HepG2 (cell line): ENCODE measurements at regions not wholly inside any gene's neighbourhood (a gene's known extent, or its start where the extent isn't known, plus 50 kb on each side); places are given as distances from the start of the nearest gene placed in this dataset.

Source experiments
- ATAC-seq: fragments of 200-7000 bp; cut with Tn5 transposase; 3 replicates; pipeline ENCODE4 v1.9.1; 2020; ENCODE audit warnings: mild to moderate bottlenecking, moderate library complexity
- BruUV-seq: library from RNA; stranded (reverse); fragments of 400-500 nt; replicated peaks from 2 replicates; lab custom pipeline; 2021; lab: Mats Ljungman, UMichigan
- CTCF ChIA-PET: fragments of 300-600 bp; formaldehyde crosslinking; extraction: SDS; loops from one replicate; lab custom pipeline; 2021; ENCODE audit warnings: low total read pairs, inconsistent platforms, low intra/inter-chr PET ratio; lab: Yijun Ruan, JAX
- POLR2A ChIA-PET: fragments of 350-600 bp; sonication (Branson Sonifier 250); formaldehyde crosslinking; loops from one replicate; lab custom pipeline; 2020; ENCODE audit warnings: antibody characterized with exemption, inconsistent platforms; lab: Yijun Ruan, JAX
- DNase-seq: peaks from one replicate; pipeline ENCODE4 v3.0.0-alpha.2; 2015; ENCODE audit warnings: low spot score
- FAIRE-seq: peaks from 3 replicates; lab custom pipeline; 2011; peaks lifted over from hg19 to GRCh38; lab: Jason Lieb, UNC
- H2AFZ ChIP-seq: one replicate; pipeline ENCODE4 v1.6.1; 2011; ENCODE audit warnings: low read length, inconsistent platforms
- H3K27ac ChIP-seq: fragments of 300-600 bp; 3 replicates; pipeline ENCODE4 v1.8.0; 2011; ENCODE audit warnings: mixed run types, mild to moderate bottlenecking, mixed read lengths, low read length, inconsistent platforms; ENCODE audit not compliant: insufficient read depth; ENCODE audit errors: extremely low read length
- H3K27me3 ChIP-seq, 2 experiments: fragments of 200-600 bp in 1 of 2; 2 replicates in 1 of 2; 3 replicates in 1 of 2; pipeline versions ENCODE4 v1.6.0 to v1.8.0; 2011; ENCODE audit warnings: low read length in 2 of 2, mild to moderate bottlenecking in 2 of 2, moderate library complexity in 2 of 2, inconsistent platforms in 1 of 2; ENCODE audit not compliant: insufficient read depth in 2 of 2, control insufficient read depth in 1 of 2
- H3K36me3 ChIP-seq, 2 experiments: fragments of 200-600 bp in 1 of 2; replicated peaks in 1 of 2; 2 replicates in 1 of 2; 3 replicates in 1 of 2; pipeline versions ENCODE4 v1.5.1 to v1.8.0; 2011; ENCODE audit warnings: low read length in 2 of 2, inconsistent platforms in 1 of 2; ENCODE audit not compliant: insufficient read depth in 2 of 2, control insufficient read depth in 1 of 2
- H3K4me1 ChIP-seq: 2 replicates; pipeline ENCODE4 v1.5.1; 2012; ENCODE audit warnings: low read length, inconsistent platforms; ENCODE audit not compliant: insufficient read depth
- H3K4me2 ChIP-seq: 2 replicates; pipeline ENCODE4 v1.6.0; 2011; ENCODE audit warnings: low read depth, low read length, inconsistent platforms
- H3K4me3 ChIP-seq, 3 experiments: fragments of 200-600 bp in 1 of 3; sonication (generic), shearing (Covaris generic) in 1 of 3; replicated peaks in 1 of 3; 2 replicates each; pipeline ENCODE4 v1.5.1; 2011 to 2016; ENCODE audit warnings: low read length in 3 of 3, inconsistent platforms in 2 of 3, low read depth in 2 of 3, mild to moderate bottlenecking in 2 of 3, control low read depth in 1 of 3, mixed read lengths in 1 of 3; ENCODE audit not compliant: insufficient read depth in 1 of 3
- H3K79me2 ChIP-seq: one replicate; pipeline ENCODE4 v1.6.1; 2011; ENCODE audit warnings: low read length, inconsistent platforms; ENCODE audit not compliant: insufficient read depth
- H3K9ac ChIP-seq: 2 replicates; pipeline ENCODE4 v1.6.0; 2011; ENCODE audit warnings: mild to moderate bottlenecking, low read depth, low read length, inconsistent platforms; ENCODE audit not compliant: insufficient read depth
- H3K9me3 ChIP-seq: 2 replicates; pipeline ENCODE4 v1.5.1; 2012; ENCODE audit warnings: mild to moderate bottlenecking, low read length
- H4K20me1 ChIP-seq: 2 replicates; pipeline ENCODE4 v1.6.0; 2011; ENCODE audit warnings: inconsistent platforms, mild to moderate bottlenecking, low read length, moderate library complexity; ENCODE audit not compliant: insufficient read depth
- BHLHE40 ChIP-seq: IDR thresholded peaks from 2 replicates; pipeline ENCODE4 v1.6.1; 2011; ENCODE audit warnings: low read length, improper control_type of control experiment
- CEBPB ChIP-seq: IDR thresholded peaks from 2 replicates; pipeline ENCODE4 v1.6.1; 2011; ENCODE audit warnings: low read depth, low read length, improper control_type of control experiment, borderline replicate concordance
- CHD2 ChIP-seq: IDR thresholded peaks from 2 replicates; pipeline ENCODE4 v1.6.1; 2011; ENCODE audit warnings: low read depth, low read length, improper control_type of control experiment
- EZH2 ChIP-seq: conservative IDR thresholded peaks from 2 replicates; pipeline ENCODE4 v1.6.1; 2012; ENCODE audit warnings: mild to moderate bottlenecking, low read depth, low read length, moderate library complexity
- KLF15 ChIP-seq: sonication (generic); formaldehyde crosslinking; IDR thresholded peaks from 2 replicates; pipeline ENCODE4 v1.8.1; 2023; ENCODE audit warnings: borderline replicate concordance, mild to moderate bottlenecking, inconsistent platforms, missing genetic modification reagents, mixed read lengths
- SIN3B ChIP-seq: fragments of 150-350 bp; IDR thresholded peaks from 2 replicates; pipeline ENCODE4 v1.6.1; 2014; ENCODE audit warnings: low read length
- TFE3 ChIP-seq: IDR thresholded peaks from 2 replicates; pipeline ENCODE4 v1.6.1; 2016
- ZFP36 ChIP-seq: fragments of 150-350 bp; IDR thresholded peaks from 2 replicates; pipeline ENCODE4 v1.6.1; 2018; ENCODE audit warnings: borderline replicate concordance, low read length, low read depth; ENCODE audit not compliant: partially characterized antibody
- ZFYVE20 ChIP-seq: sonication (generic); formaldehyde crosslinking; IDR thresholded peaks from 2 replicates; pipeline ENCODE4 v1.8.0; 2023; ENCODE audit warnings: low read depth, mild to moderate bottlenecking, moderate library complexity, missing genetic modification reagents, borderline replicate concordance
- ZNF414 ChIP-seq: sonication (generic); formaldehyde crosslinking; IDR thresholded peaks from 2 replicates; pipeline ENCODE4 v1.5.0; 2020; ENCODE audit warnings: missing genetic modification reagents
- ZNF451 ChIP-seq: sonication (generic); formaldehyde crosslinking; IDR thresholded peaks from 2 replicates; pipeline ENCODE4 v1.5.0; 2020; ENCODE audit warnings: mild to moderate bottlenecking, missing genetic modification reagents
- ZNF496 ChIP-seq: sonication (generic); formaldehyde crosslinking; IDR thresholded peaks from 2 replicates; pipeline ENCODE4 v1.8.1; 2023; ENCODE audit warnings: mild to moderate bottlenecking, moderate library complexity, missing genetic modification reagents; ENCODE audit not compliant: insufficient replicate concordance
- ZNF503 ChIP-seq: sonication (generic); formaldehyde crosslinking; IDR thresholded peaks from 2 replicates; pipeline ENCODE4 v1.4.0; 2020; ENCODE audit warnings: missing genetic modification reagents
- ZNF563 ChIP-seq: sonication (generic); formaldehyde crosslinking; IDR thresholded peaks from 2 replicates; pipeline ENCODE4 v1.8.0; 2022; ENCODE audit warnings: mild to moderate bottlenecking, moderate library complexity, missing genetic modification reagents
- ZNF619 ChIP-seq: sonication (generic); formaldehyde crosslinking; IDR thresholded peaks from 2 replicates; pipeline ENCODE4 v1.4.0; 2020; ENCODE audit warnings: mild to moderate bottlenecking, missing genetic modification reagents
- ZZZ3 ChIP-seq: sonication (generic); formaldehyde crosslinking; IDR thresholded peaks from 2 replicates; pipeline ENCODE4 v1.4.0; 2020; ENCODE audit warnings: missing genetic modification reagents, mild to moderate bottlenecking, borderline replicate concordance
- WGBS: methylation state at CpG from one replicate; pipeline ENCODE4 v1.1.6; 2017; ENCODE audit warnings: low lambda C conversion rate; 5-methylcytosine and 5-hydroxymethylcytosine counted together
- in situ Hi-C: cut with HindIII; loops from 2 replicates; pipeline ENCODE4 v1.10.0; 2017; ENCODE audit warnings: low pct_unique_long_range_greater_than_20kb; ENCODE audit not compliant: extremely low pct_ligation_motif_present
- intact Hi-C: fragments of 100-400 bp; cut with micrococcal nuclease; formaldehyde crosslinking; loops from one replicate; pipeline ENCODE4 v1.10.0; 2022; ENCODE audit not compliant: unreplicated experiment

GRCh38 chr9:91126761-91127445 lies 234.8 kb downstream of the AUH start:
- in situ Hi-C loops, result no loop called here
- ChIA-PET CTCF (no interaction called here), POLR2A (no interaction called here)
- Histone ChIP-seq H2AFZ (no peak overlapping the region), H3K9me3 (no peaks in the 10 kb centered on the region), H3K9ac (no peak overlapping the region), H3K36me3 (no peaks in the 10 kb centered on the region), H3K27me3 (no peaks in the 10 kb centered on the region), H3K4me1 (no peaks in the 10 kb centered on the region), H4K20me1 (no peaks in the 10 kb centered on the region), H3K4me2 (no peak overlapping the region), H3K79me2 (no peaks in the 10 kb centered on the region), H3K27ac (no peak overlapping the region), H3K4me3 (no peak overlapping the region)
- intact Hi-C loops, result no loop called here
- BruUV-seq, result no TSS peak
- no peak for DNase-seq
- 96% methylated on average over 10 of the region's 10 CpGs for WGBS
- no peak for ATAC-seq
- TF ChIP-seq ZFP36 (no peak), ZNF503 (CRISPR knock-in tag) (no peak), ZNF563 (CRISPR knock-in tag) (no peak), ZNF496 (CRISPR knock-in tag) (no peak), BHLHE40 (no peak), CEBPB (peak; percentile 10; the same call in 1 of the 2 replicates)
- FAIRE-seq, result no peak

GRCh38 chr9:91127653-91128052 lies 234.1 kb downstream of the AUH start:
- in situ Hi-C loops, result no loop called here
- Histone ChIP-seq H3K9ac (no peak overlapping the region), H4K20me1 (no peaks in the 10 kb centered on the region), H3K27ac (no peak overlapping the region), H3K9me3 (no peaks in the 10 kb centered on the region), H2AFZ (no peak overlapping the region), H3K4me1 (no peaks in the 10 kb centered on the region), H3K79me2 (no peaks in the 10 kb centered on the region), H3K36me3 (no peaks in the 10 kb centered on the region), H3K4me3 (no peak overlapping the region), H3K4me2 (no peak overlapping the region), H3K27me3 (no peaks in the 10 kb centered on the region)
- FAIRE-seq (no peak), ATAC-seq (no peak), DNase-seq (no peak)
- 97% methylated on average over 1 of the region's 1 CpG for WGBS
- intact Hi-C loops, result no loop called here
- no TSS peak for BruUV-seq
- ChIA-PET POLR2A (no interaction called here), CTCF (no interaction called here)
- no peak for TF ChIP-seq SIN3B
- TF ChIP-seq ZNF451 (CRISPR knock-in tag), result no peak
- no peak for TF ChIP-seq ZNF619 (CRISPR knock-in tag)
- TF ChIP-seq KLF15, result no peak
- no peak for TF ChIP-seq ZFYVE20 (CRISPR knock-in tag)
- TF ChIP-seq ZNF414 (CRISPR knock-in tag), result no peak
- TF ChIP-seq TFE3 (CRISPR knock-in tag), result no peak
- TF ChIP-seq ZZZ3, result no peak
- no peak for TF ChIP-seq EZH2
- no peak for TF ChIP-seq CHD2
